HG02970 (cell line): ENCODE measurements at regions not wholly inside any gene's neighbourhood (a gene's known extent, or its start where the extent isn't known, plus 50 kb on each side); places are given as distances from the start of the nearest gene placed in this dataset.

Experiments
- ATAC-seq: cut with Tn5 transposase; IDR thresholded peaks from one replicate; pipeline ENCODE4 v1.9.1; 2021; ENCODE audit warnings: mild to moderate bottlenecking, moderate library complexity, moderate number of reproducible peaks; ENCODE audit not compliant: unreplicated experiment, low FRiP score

GRCh38 chr3:81439108-81439507 is 322.3 kb downstream of the GBE1 start:
- ATAC-seq, result no peak

DNA sequence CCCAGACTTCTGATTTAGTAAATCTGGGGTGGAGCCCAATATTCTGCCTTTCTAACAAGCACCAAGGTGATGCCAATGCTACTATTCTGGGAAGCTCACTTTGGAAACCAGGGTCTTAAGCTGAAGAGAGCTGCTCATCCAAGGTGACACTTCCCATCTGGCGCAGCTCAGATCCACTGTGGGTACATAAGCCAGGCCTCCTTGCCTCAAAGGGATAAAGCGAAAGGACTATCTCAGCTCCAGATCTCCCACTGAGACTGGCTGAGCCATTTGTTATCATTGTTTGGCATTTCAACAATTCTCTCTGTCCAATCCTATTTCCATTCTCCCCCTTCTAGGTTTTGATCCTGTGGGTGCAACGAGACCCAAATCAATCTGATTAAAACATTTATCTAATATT is 323.8 kb downstream of the GBE1 start:
- no peak for ATAC-seq

DNA sequence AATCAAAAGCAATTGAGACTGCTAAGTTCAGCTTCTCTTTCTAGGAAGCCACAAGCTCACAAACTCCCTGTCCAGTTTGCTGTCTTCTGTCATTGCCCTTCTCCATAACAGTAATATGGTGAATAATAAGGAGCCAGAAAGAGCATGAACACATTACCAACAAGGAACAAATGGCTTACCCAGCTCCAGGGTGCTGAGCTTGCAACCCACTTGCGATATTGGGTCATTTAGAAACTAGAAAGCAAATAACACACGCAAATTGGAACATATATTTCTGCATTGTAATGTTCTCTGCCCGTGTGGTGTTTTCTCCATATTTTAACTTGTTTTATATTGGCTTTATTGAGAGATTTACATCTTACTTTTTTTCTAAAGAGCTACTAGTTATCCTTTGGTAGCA is 325.3 kb downstream of the GBE1 start:
- no peak for ATAC-seq

DNA sequence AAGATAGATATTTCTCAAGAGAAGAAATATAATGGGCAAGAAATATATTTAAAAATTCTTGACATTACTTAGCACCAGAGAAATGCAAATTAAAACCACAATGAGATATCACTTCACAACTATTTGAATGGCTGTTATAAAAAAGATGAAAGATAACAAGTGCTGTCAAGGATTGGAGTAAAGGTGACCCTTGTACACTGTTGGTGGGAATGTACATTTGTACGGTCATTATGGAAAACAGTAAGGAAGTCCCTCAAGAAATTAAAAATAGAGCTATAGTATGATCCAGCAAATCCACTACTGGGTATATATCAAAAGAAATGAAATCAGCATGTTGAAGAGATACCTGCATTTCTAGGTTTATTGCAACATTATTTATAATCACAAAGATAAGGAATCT is 326.4 kb downstream of the GBE1 start:
- ATAC-seq, result no peak

DNA sequence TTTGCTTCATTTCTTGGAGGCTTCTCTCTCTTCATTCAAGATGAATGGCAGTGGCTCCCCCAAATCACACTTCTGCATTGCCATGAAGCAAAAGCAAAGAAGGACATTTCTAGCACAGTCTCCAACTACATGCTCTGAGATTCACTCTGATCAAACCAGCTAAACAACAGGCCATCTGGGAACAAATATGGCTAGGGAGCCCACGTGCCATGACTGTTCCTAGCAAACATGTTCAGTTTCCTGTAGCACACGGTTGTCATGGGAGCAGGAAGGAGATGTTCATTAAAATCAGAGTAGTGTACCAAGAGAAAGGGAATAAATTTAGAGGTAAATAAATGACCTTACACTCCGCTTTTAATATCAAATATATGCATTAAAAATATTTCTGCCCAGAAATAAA is 327.3 kb downstream of the GBE1 start:
- ATAC-seq, result no peak

GRCh38 chr3:81433675-81434074 is 327.8 kb downstream of the GBE1 start:
- ATAC-seq, result no peak

- ATAC-seq, result no peak
These were observed 329.0 kb downstream of the GBE1 start for GRCh38 chr3:81432456-81432855.

GRCh38 chr3:81426826-81427577 is 334.4 kb downstream of the GBE1 start:
- ATAC-seq, result no peak

GRCh38 chr3:81425198-81425868 is 336.1 kb downstream of the GBE1 start:
- no peak for ATAC-seq

- ATAC-seq, result no peak
These were observed 342.2 kb downstream of the GBE1 start for GRCh38 chr3:81419228-81419627.

GRCh38 chr3:81416812-81417211 is 344.6 kb downstream of the GBE1 start:
- no peak for ATAC-seq

DNA sequence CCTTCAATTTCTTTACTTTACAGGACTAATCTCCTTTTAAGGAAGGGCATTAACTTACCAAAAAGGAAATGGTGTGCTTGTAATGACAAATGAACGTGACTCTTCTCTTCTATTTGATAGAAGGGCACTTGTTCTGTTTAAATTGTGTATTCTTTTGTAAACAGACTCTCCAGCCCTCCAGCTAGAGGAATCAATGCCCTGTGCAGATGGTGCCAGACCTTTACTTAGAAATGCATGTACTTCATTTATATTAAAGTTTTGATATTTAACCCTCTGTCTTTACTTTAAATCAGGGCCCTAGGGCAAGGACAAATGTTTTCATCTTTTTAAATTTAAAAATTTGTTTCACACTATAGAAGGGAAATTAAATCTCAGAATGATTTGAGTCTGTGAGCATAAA is 355.1 kb downstream of the GBE1 start:
- ATAC-seq, result no peak

- no peak for ATAC-seq
These were observed 365.5 kb downstream of the GBE1 start for GRCh38 chr3:81395739-81396513.

DNA sequence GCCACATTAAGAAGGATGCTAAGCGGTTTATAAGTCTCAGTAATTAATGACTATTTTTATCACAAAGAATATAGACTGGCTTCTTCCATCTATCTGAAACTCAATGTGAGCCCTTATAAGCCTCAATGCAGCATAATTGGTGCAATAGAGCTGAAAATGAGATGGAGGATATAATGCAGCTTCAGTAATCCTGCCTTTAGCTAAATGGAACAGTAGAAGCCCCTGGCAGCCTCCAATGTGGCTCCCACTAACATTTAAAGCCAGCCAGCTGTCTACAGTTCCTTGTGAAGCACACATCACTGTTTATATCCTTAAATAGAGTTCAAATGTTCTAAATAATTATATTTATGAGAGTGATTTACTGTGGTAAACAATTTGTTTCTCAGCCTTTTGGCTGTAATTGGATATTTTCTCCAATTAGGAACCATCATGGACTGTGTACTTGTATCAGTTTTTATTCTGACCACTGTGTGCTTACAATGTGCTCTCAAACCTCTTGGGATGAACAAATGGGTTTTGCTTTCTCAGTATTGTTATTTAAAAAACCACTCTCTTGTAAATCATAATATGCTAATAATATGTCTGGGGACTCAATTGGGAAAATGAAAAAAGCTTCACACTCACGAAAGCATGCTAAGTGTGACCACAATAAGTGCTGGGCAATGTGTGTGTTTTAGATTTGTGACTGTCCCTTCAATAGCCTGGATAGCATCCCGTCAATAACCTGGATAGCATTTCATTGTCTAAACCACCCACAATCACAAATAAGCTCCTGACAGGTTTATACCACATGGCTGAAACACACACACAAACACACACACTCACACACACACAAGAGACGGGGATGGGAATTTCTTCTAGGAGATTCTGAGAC is 366.6 kb downstream of the GBE1 start:
- ATAC-seq, result no peak

DNA sequence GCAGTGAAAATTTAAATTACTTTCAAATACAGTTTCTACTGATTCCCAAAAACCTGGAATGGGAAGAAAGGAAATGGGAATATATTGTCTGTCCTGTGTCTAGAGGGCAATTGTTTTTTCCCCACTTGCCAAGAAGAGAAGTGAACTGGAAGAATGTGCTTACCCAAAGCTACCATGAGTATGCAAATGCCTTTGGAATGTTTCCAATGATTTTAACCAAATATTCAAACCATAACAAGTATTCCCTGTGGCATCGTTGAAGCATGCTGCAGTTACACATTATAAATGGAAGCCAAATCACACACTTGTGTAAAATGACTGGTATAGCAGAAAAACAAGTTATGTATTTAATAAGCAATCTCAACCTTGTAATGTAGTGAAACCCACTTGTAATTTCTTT is 368.2 kb downstream of the GBE1 start:
- no peak for ATAC-seq

GRCh38 chr3:81390796-81391195 is 370.6 kb downstream of the GBE1 start:
- no peak for ATAC-seq

DNA sequence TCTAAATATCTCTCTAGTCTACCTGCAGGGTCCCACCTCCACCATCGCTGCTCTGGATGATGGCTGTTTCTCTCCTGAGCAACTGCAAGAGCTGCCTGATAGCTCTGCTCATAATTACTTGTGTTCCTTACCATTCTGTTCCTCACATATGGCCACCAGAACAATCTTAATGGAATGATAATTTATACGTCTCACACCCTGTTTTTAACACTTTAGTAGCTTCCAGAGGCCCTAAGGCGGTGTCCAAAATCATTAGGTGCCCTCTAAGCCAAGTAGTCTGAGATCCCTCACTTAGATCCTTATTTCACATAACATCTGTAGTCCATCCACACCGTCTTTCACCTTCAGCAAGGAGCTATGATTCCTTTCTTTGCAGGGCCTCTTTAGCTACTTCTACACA is 373.3 kb downstream of the GBE1 start:
- no peak for ATAC-seq

- no peak for ATAC-seq
These were observed 379.0 kb downstream of the GBE1 start for GRCh38 chr3:81382470-81382869.

- ATAC-seq, result no peak
These were observed 381.2 kb downstream of the GBE1 start for GRCh38 chr3:81380234-81380633.

DNA sequence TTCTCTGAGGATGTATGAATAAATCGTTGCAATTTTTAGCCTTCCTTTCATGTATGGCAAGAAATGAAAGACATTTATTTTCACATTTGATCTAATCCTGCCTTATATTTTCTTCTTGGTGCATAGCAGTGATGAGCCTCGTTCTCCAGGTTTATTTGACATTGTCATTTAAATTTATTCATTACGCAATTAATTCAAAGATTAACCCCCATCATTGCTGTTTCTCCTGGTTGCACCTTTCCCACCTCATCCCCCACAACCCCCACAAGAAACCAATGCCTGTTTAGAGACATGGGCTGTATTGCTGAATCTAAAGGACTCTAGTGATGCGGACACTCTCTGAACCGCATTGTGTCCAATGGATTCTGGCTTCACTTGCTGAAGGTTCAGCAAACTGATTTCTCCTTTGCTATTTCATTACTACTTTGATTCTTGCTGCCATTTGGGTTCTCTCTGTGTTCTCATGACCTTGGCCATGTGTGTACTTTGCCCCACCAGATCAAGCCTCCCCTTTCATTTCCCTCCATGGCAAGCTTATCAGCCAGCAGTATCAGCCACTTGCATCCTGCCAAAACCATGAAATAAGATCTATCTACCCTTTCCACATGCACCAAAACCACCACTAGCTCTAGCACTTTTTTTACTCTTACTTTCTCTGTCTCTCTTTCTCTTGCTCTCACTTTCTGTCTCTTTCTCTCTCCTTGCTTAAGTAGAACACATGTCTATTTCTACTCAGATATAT is 382.7 kb downstream of the GBE1 start:
- ATAC-seq, result no peak
